HG03442 (cell line): ENCODE measurements at regions not wholly inside any gene's neighbourhood (a gene's known extent, or its start where the extent isn't known, plus 50 kb on each side); places are given as distances from the start of the nearest gene placed in this dataset.
A peak's percentile ranks its signal among the peaks of the same experiment; 100 is the strongest.

ENCODE experiments used
- ATAC-seq: cut with Tn5 transposase; IDR thresholded peaks from one replicate; pipeline ENCODE4 v1.9.1; 2021; ENCODE audit warnings: mild to moderate bottlenecking, moderate library complexity; ENCODE audit not compliant: unreplicated experiment

GRCh38 chr10:110373857-110374654, 69.3 kb upstream of the SMNDC1 start:
- no peak for ATAC-seq

- no peak for ATAC-seq
Observed at GRCh38 chr10:110375121-110375520, 70.4 kb upstream of the SMNDC1 start.

- ATAC-seq, result no peak
Observed at GRCh38 chr10:110376021-110376766, 71.5 kb upstream of the SMNDC1 start.

- no peak for ATAC-seq
Observed at GRCh38 chr10:110376767-110377160, 72.0 kb upstream of the SMNDC1 start.

GRCh38 chr10:110378006-110378405, 73.3 kb upstream of the SMNDC1 start:
- no peak for ATAC-seq

- no peak for ATAC-seq
Observed at GRCh38 chr10:110378533-110379108, 73.9 kb upstream of the SMNDC1 start.

- no peak for ATAC-seq
Observed at GRCh38 chr10:110379831-110380230, 75.1 kb upstream of the SMNDC1 start.

- ATAC-seq, result no peak
Observed at GRCh38 chr10:110380293-110380692, 75.6 kb upstream of the SMNDC1 start.

- ATAC-seq, result no peak
Observed at GRCh38 chr10:110382695-110383094, 78.0 kb upstream of the SMNDC1 start.

GRCh38 chr10:110387617-110387982, 82.9 kb upstream of the SMNDC1 start:
- no peak for ATAC-seq

GRCh38 chr10:110387983-110388686, 83.4 kb upstream of the SMNDC1 start:
- peak; percentile 77 for ATAC-seq

- no peak for ATAC-seq
Observed at GRCh38 chr10:110388687-110389052, 84.0 kb upstream of the SMNDC1 start.

GRCh38 chr10:110389255-110389654, 84.5 kb upstream of the SMNDC1 start:
- ATAC-seq, result no peak

- no peak for ATAC-seq
Observed at GRCh38 chr10:110391541-110391940, 86.8 kb upstream of the SMNDC1 start.

- no peak for ATAC-seq
Observed at GRCh38 chr10:110392121-110392520, 87.4 kb upstream of the SMNDC1 start.

GRCh38 chr10:110392868-110393740, 88.4 kb upstream of the SMNDC1 start:
- ATAC-seq, result no peak

- no peak for ATAC-seq
Observed at GRCh38 chr10:110393866-110394265, 89.1 kb upstream of the SMNDC1 start.

- ATAC-seq, result no peak
Observed at GRCh38 chr10:110394296-110394695, 89.6 kb upstream of the SMNDC1 start.

GRCh38 chr10:110394898-110395297, 90.2 kb upstream of the SMNDC1 start:
- ATAC-seq, result no peak
